ENCODE measurements at regions not wholly inside any gene's neighbourhood (a gene's known extent, or its start where the extent isn't known, plus 50 kb on each side); places are given as distances from the start of the nearest gene placed in this dataset.

GRCh38 chr5:38709678-38710306 is 136.0 kb upstream of the OSMR start:
- no peak for TF ChIP-seq CTCF (IDR thresholded peaks at IDR 0.05)
- no peak for TF ChIP-seq ZFX (IDR thresholded peaks at IDR 0.05; ENCODE audit: borderline replicate concordance)
